HG03097 (cell line): ENCODE measurements at regions not wholly inside any gene's neighbourhood (a gene's known extent, or its start where the extent isn't known, plus 50 kb on each side); places are given as distances from the start of the nearest gene placed in this dataset.

Experiments
- ATAC-seq: cut with Tn5 transposase; IDR thresholded peaks from one replicate; pipeline ENCODE4 v1.9.1; 2021; ENCODE audit not compliant: unreplicated experiment, low FRiP score

DNA sequence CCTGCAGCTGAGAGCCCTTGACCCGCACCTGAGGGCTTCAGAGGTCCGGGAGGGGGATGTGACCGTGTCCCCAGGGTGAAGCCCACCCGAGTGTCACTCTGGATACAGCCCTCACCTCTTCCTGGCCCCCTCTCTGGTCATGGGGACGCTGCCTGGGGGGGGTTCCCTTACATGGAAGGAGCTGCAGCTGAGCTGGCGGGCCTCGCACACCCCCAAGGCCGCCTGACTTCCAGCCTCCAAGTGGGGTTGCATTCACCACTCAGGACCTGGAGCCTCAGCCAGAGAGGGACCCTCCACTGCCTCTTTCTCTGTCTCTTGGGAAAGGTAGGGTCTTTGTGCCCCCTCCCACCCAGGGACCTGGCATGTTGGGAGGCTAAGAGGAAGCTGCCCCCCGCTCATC is 284.6 kb downstream of the SEC14L1 start:
- no peak for ATAC-seq

DNA sequence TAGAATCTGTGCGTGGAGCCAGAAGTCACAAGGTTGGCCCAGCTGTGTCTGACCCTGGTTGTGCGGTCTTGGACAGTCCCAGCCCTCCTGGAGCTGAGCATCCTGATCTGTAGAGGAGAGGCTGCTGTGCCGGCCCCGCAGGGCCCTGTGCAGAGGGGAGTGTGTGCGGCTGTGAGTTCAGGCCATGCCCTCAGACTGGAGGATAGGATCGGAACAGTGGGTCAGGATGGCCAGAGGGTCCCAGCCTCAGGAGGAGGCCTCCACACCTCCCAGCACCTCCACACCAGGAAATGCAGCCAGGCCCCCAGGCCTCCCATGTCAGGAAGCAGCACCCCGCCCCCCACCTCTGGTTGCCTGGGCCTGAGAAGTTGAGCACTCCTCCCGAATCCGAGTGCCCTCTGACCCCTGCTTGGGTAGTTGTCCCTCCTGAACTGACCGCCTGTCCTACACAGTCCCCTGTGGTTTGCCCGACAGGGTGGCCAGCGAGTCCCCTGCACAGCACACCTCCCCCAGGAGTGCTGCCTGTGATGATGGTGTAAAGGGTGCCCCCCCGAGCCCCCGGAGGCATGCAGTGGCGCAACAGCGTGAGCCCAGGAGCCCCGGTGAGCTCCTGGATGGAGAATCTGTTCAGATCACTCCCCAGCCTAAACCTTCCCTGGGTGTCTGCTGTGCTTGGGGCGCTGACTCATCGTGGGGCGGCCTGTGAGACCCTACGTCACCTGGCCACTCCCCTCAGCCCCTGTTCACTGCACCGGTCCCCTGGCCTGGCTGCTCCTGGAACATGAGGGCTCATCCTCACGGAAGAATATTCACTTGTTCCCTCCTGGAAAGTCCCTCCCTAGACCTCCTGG is 285.2 kb downstream of the SEC14L1 start:
- no peak for ATAC-seq

DNA sequence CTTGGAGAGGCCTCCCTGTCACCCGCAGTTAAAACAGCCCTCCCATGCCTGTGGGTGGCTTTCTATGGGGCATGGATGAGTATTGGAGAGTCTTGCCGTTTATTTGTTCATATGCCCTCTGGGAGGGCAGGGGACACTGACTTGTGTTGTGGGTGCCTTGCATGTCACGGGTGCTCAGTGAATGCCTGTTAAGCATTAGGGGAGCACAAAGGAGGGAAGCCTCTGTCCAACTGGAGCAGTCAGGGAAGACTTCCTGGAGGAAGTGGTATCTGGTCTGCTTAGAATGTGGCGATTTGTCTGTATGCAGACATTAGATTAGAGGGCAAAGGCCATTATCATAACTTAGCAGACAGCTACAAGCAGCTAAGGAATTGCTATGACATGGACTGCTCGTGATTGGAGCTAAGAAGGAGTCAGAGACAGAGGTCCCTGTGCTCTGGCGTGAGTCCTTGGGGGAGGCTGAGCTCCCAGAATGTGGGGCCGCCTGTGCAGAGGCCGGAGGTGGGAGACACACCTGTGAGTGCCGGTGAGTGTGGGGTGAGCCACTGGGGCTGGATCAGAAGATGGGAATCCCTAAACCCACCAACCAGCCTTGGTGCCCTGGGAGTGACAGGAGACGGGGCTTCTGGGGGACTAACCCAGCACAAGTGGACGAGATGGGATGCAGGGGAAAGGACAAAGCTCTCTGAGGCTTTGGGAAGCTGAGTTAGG is 286.1 kb downstream of the SEC14L1 start:
- no peak for ATAC-seq

DNA sequence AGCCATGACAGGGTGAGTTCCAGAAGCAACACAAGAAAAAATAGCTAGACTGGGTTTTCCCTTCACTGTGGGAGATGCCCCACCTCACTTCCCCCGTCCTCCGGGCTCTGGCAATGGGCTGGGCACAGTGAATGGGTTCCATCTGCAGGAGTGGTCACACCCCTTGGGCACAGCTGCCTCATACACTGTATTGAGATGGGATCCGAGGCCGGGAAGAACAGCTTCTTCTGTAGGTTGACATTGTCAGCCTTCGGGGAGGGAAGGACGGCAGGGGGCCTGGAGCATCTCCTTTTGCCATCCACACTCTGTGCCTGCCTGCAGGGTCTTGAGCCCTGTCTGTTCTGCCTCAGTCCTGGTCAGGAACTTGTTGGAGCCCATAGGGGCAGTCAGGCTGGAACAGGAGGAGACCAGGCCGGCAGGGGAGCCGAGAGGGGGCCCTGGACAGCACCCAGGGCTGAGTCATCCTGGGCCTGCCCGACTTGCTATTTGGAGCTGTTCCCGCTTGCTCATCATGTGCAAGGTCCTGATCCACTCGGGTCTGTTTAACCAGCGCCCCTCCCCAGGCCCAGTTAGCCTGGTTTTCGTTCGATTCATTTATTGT is 286.7 kb downstream of the SEC14L1 start:
- ATAC-seq = no peak

DNA sequence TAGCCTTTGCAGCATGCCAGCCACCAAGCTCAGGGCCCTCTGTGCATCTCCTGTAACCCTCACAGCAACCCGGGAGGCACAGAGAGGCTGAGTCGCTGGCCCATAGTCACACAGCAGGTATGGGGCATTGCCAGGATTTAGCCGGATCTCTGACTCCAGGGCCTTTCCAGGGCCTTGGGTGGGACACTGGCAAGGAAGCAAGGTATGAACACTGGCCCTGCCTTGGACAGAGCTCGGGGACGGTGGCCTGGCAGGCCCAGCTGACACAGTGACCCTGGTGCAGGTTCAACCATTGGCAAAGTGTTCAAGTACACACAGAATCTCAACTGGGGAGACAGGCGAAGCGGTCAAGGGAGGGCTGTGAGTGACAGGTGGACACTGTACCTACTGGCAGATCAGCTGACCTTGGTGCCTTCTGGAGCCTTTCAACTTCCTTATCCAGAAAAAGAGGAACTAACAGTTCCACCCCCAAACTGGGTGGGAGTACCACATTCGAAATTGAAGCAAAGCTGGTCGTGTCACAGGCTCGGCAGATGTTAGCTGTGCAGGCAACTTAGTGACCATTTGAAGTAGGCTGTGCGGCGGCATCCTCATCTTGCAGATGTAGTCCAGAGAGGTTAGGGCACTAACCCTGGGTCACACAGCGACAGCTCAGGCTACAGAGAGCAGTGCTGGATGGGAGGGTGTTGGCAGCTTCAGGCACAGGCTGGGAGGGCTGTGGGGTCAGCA is 287.4 kb downstream of the SEC14L1 start:
- no peak for ATAC-seq

DNA sequence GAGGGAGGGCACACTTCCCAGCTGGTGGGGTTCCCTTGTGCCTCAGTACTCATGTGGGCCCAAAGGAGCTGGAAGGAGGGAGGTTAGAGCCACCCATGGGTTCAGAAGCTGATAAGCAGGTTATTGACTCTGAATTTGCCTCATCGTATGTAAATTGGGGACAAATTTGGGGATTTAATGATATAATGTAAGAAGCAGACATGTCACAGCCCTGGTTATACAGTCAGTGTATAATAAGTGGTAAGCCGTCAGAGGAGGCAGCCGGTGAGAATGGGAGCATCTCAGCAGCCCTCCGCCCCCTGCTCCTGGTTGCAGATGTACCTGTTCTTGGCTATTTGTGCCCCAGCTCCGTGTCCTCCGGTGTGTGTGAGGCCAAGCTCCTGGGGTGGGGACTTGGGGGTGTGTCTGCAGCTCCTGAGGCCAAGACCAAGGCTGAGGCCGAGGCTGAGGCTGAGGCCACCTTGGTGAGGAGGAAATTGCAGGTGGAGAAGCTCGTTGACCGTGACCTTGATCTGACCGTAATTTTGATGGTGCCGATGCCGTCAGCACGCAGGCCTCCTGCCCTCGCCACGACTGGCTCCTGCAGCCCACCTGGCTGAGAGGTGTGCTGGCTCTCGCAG is 288.1 kb downstream of the SEC14L1 start:
- no peak for ATAC-seq

DNA sequence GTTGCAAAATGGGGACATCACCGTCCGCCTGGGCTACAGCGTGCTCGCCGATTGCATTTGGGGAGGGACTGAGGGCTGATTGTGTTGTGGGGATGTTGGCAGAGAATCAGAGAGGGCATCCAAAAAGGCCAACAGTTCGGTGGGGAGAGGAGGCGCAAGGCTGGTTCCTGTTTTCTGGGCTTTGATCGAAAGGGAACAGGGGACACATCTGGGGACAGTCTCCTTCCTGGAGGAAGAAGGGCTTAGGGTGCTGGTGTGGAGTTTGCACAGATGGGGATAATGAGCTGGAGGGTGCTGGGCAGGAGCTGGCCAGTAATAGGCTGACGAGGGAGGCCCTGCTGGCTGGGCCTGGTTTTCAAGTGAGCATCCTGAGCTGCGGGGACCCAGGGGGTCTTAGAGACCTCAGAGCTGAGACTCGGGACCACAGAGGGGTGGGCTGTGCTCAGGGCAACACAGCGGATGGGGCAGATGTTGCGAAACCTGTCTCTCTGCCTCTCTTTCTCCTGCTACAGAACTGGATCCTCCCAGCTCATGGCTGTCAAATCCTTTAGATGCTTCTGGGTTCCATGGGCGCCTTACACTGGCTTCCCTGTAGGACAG is 288.7 kb downstream of the SEC14L1 start:
- ATAC-seq = no peak

DNA sequence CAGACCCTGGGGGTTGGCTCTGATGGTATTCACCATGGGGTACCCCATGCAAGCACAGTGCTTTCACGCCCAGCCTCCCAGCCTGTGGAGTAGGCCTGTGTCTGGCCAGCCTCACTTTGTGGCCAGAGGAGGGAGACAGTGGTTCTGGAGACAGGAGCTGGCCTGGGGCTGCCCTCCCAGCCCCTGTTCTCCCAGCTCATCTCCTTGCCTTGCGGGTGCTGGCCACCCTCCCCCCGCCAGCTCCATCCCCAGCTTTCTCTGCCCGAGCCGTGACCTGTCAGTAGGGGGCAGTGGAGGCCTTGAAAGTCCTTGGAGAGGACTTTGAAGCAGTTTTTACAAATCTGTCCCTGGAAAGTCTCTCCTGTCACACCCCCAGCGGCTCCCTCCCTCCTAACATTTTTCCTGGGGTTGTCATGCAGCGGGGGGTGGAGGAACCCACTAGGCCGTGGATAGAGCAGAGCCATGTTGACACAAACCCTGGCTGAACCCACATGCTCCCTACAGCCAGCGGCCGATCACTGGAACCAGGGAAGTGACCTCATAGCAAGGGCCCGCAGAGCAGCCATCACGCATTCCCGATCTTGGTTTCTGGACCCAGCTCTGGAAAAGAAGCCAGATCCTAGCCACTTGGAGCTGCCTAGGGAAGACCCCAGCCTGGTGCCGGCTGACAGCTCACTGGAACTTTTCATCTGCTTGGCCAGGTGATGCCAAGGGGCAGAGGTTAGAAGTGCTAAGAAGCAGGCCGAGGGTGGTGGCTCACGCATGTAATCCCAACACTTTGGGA is 289.4 kb downstream of the SEC14L1 start:
- ATAC-seq = no peak

DNA sequence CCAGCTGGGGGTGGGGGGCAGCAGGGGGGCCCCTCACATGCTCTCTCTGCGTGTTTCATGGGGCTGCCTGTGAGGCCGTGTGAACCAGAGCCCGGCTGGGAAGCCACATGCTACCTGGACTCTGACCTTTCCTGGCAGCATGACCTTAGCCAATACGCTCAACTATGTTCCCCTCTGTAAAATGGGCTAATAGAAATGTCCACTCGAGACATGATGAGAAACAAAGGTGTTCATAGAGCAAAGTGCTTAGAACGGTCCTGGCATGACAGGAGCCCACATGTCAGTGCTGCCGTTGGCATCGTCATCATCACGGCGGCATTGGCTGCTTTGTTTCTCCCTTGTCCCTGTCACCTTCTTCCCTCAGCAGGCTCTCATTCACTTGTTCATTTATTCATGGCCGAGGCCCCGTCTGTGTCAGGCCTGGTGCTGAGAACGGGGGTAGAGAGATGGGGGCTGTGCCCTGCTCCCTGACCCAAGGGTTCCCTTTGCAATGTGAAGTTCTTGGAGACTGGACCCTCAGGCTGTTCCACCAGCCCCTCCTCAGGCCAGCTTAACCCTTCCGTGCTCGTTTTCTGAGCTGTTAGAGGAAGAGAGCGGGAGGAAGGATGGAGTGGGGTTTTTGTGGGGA is 291.4 kb downstream of the SEC14L1 start:
- no peak for ATAC-seq

DNA sequence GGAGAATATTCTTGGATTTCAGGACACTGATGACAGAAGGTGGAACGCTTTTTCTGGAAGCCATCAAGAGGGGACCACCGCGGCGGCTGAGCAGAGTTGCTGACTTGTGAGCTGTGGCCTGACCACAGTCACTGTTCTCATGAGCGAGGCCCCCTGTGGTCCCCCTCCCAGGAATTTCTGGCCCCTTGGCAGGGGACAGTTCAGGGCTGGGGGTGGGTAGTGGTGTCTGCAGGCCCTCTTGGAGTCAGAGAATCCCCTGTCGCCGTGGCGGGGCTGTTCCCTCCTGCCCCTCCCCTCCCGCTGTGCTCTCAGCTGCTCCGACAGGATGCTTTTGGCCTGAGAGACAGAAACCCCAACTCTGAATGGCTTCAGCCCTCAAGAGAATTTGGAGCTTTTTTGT is 292.0 kb downstream of the SEC14L1 start:
- no peak for ATAC-seq

DNA sequence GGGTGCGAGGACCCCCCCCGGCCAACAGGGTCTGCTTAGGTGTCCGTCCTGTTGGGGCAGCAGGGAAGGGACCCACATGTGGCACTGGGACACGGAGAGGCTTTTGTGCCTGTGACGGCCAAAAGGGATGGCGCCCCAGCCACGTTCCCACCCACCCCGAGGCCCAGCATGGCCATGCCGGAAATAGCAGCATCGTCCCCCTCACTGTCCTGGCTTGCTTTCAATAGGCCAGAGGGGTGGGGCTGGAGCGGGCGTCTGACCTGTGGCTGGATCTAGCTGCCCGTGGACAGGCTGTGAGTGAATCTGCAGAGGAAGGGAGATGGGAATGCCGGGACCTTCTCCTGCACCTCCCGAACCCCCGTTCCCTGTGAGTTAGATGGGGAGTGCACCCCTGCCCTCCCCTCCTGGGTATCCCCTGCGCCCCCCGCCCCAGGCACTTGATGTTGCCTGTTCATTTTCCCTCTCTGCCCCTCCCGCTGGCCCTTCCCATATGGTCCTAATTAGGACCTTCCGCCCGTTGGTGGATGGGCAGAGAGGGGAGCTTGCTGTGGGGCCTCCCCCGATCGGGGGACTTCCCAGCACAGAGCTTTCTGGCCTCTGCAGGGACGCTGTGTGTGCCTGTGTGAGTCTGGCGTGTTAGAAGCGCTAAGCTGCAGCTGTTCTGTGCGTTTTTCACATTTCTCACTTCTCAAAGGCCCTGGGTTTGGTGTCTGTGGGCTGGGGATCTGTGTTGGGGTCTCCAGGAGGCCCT is 292.8 kb downstream of the SEC14L1 start:
- ATAC-seq = no peak

DNA sequence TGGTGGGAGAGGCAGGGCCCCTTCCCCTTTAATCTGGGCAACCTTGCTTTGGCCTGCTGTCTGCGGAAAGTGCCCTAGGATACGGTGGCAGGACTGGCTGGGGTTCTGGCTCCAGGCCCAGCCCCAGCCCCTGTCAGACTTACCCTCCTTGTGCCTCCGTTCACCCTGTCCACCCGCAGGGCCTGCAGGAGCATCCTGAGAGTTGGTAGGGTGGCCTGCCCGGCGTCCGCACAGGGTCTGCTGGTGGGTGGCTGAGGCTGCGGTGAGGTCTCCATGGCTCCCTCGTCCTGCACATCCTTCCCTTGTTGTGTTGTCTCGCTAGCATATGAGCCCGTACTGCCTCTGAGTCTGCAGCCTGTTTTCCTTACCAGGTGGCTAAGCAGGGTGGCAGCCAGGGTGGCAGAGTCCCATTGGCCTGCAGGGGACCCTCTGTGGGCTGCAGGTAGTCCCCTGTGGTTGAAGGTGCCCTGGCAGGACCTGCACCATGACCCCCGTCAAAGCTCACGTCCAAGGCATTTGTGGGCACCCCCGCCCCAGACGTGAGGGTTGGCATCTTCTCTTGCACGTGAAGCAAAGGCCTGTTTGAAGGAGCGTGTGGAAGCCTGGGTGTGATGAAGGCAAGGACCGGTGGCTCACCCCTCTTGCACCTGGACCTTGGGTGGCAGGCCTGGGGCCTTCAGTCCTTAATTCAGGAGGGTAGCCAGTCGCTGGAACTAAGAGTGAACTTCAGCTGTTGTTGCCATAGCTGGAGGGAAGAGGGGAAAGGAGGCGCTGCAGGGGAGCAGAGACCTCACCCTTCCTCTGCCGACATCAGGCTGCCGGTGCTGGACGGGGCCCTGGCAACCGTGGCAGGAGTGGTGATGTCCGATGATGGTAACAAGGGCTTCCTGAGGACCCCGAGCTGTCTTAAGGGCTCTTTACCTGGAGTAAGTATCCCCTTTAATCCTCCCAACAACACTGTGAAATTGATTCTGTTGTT is 293.7 kb downstream of the SEC14L1 start:
- no peak for ATAC-seq

DNA sequence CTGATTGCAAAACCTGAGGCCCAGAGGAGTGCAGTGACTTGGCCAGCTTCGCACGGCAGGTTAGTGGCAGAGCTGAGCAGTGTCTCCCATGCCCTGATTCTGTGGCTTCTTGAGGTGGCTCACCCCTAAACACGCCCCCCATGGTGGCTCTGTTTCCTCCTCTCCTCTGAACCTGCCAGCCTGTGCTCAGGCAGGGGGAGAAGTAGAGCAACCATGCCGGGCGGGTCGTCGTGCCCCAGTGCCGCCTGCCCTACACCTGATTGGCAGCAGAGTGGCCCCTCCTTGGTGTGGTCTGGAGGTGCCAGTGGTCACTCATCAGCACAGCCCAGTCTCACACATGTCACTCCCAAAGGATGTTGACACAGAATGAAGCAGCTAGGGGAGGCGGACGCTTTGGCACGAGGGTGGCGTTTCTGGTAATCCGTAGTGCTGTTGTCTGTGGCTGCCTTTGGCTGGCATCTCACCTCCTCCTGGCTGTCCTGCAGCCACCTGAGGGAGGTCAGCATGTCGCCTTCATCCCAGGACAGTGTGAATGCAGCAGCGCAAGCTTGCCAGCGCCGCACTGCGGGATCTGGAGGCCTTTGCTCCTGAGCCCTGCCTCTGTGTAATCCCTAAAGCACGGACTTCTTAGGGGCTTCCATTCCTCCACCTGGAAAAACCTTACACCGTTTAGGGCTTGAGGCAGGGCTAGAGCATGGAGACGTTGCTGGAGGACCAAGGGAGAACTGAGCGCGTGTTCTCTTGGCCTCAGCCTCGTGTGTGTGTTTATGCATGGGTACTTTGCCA is 294.7 kb downstream of the SEC14L1 start:
- ATAC-seq = no peak

DNA sequence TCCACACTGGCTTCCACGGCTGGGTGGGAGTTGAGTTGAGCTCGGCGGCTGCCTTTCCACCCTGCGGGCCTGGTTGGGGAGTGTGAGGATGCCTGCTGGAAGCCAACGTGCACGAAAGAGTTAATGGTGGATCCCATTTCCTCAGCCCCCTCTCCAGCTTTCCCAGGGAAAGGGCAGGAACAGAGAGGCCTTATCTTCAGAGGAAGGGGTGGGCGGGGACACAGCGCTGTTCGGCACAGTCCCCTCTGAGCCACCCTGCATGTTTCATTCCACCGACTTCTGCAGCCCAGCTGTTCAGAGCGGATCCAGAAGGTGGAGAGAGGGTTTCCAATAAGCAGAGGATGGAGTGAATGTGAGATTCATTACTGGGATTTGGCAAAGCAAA is 295.3 kb downstream of the SEC14L1 start:
- no peak for ATAC-seq

DNA sequence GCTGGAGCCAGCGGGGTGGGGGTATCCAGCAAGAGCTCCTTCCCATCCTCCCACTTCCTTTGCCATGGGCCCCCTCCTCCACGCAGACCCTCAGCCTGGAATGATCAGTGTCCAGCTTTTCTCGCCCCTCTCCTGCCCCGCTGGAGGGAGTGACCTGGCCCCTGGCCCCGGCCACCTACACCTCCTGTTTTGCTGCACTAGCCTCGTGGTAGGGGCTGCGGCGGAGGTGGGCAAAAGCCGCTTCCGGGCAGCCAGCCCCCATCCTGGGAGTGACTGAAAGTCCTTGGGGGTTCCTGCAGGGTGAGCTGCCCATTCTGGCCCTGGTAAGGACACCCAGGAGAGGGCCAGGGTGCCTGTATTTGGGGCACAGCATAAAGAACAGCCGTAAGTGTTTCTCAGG is 295.7 kb downstream of the SEC14L1 start:
- no peak for ATAC-seq

DNA sequence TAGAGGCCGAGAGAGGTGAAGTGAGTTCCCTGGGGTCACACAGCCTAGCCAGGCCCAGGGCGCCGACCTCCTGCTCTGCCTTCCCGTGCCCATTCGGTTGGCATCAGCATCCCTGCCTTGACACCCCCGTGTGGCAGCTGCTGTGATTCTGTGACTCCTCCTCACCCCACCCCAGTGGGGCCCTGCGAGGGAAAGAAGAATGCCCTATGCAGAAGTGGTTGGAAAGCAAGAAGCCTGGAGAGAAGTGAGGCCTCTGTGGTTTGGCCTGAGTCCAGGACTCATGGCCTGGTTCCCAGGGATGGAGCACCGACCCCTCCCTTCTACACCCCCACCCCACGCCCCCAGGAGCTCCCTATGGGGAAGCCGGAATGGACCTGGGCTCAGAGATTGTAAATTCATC is 296.2 kb downstream of the SEC14L1 start:
- no peak for ATAC-seq
